Naive thymus-derived CD8-positive, alpha-beta T cell (primary cell): ENCODE measurements at regions not wholly inside any gene's neighbourhood (a gene's known extent, or its start where the extent isn't known, plus 50 kb on each side); places are given as distances from the start of the nearest gene placed in this dataset.

Source experiments
- ATAC-seq, 2 donors: fragments of 150-1000 bp; cut with Tn5 transposase in 1 of 2; sonication (Bioruptor Pico), chemical (Tn5 transposase) in 1 of 2; 1 replicate in 1 of 2; 2 replicates in 1 of 2; pipeline ENCODE4 v1.10.0; 2021; ENCODE audit warnings: mild to moderate bottlenecking in 2 of 2, moderate library complexity in 2 of 2
- POLR2A ChIA-PET: fragments of 350-600 bp; sonication (Branson Sonifier 250); formaldehyde crosslinking; loops from one replicate; lab custom pipeline; 2021; ENCODE audit warnings: antibody characterized with exemption; lab: Charles Lee
- DNase-seq, 10 donors: peaks; one replicate each; pipeline versions ENCODE4 v3.0.0 to v3.0.0-alpha.2; 2020 to 2022
- H3K27ac Mint-ChIP-seq, 10 donors: one replicate each; pipeline ENCODE4 v1.8.0; 2020 to 2022; ENCODE audit warnings: mild to moderate bottlenecking in 10 of 10, mixed read lengths in 10 of 10, moderate library complexity in 4 of 10, inconsistent platforms in 1 of 10
- H3K27me3 Mint-ChIP-seq, 5 donors: one replicate each; pipeline ENCODE4 v1.8.0; 2021 to 2022; ENCODE audit warnings: mixed read lengths in 5 of 5
- H3K36me3 Mint-ChIP-seq, 3 donors: one replicate each; pipeline ENCODE4 v1.8.0; 2020 to 2022; ENCODE audit warnings: mixed read lengths in 3 of 3, mild to moderate bottlenecking in 2 of 3, inconsistent platforms in 1 of 3
- H3K4me1 Mint-ChIP-seq, 4 donors: one replicate each; pipeline ENCODE4 v1.8.0; 2021 to 2022; ENCODE audit warnings: mixed read lengths in 4 of 4
- H3K4me3 Mint-ChIP-seq, 10 donors: one replicate each; pipeline ENCODE4 v1.8.0; 2020 to 2022; ENCODE audit warnings: mild to moderate bottlenecking in 10 of 10, mixed read lengths in 10 of 10, moderate library complexity in 6 of 10, inconsistent platforms in 1 of 10
- H3K9me3 Mint-ChIP-seq, 9 donors: one replicate each; pipeline ENCODE4 v1.8.0; 2020 to 2022; ENCODE audit warnings: mixed read lengths in 9 of 9, mild to moderate bottlenecking in 3 of 9, inconsistent platforms in 1 of 9, moderate library complexity in 1 of 9

- DNase-seq (no peak), ATAC-seq (no peak)
- POLR2A ChIA-PET, result no interaction called here
- Mint-ChIP-seq H3K9me3 (peaks cover 0 to 16% (median 9%) of the 10 kb centered on the region in 9 donors), H3K4me1 (peaks cover 0 to 5% (median 3%) of the 10 kb centered on the region in 4 donors), H3K4me3 (no peak overlapping the region), H3K27ac (no peak overlapping the region), H3K36me3 (peaks cover 0 to 13% (median 0%) of the 10 kb centered on the region in 3 donors), H3K27me3 (no peaks in the 10 kb centered on the region)
These were observed 742.3 kb upstream of the CBLB start for GRCh38 chr3:106611116-106611515.

- Mint-ChIP-seq H3K36me3 (peaks cover 0 to 13% (median 0%) of the 10 kb centered on the region in 3 donors), H3K4me1 (peaks cover 0 to 5% (median 3%) of the 10 kb centered on the region in 4 donors), H3K9me3 (peaks cover 0 to 16% (median 9%) of the 10 kb centered on the region in 9 donors), H3K27ac (no peak overlapping the region), H3K4me3 (no peak overlapping the region), H3K27me3 (no peaks in the 10 kb centered on the region)
- POLR2A ChIA-PET, result no interaction called here
- ATAC-seq, result no peak
- DNase-seq, result no peak
These were observed 743.0 kb upstream of the CBLB start for GRCh38 chr3:106611841-106612240.

GRCh38 chr3:106616556-106616955, 747.7 kb upstream of the CBLB start:
- no peak overlapping the region for H3K4me3 Mint-ChIP-seq
- H3K27me3 Mint-ChIP-seq, result no peaks in the 10 kb centered on the region
- ATAC-seq, result no peak
- H3K36me3 Mint-ChIP-seq, result peaks cover 0 to 13% (median 0%) of the 10 kb centered on the region in 3 donors
- DNase-seq, result no peak
- H3K9me3 Mint-ChIP-seq, result peaks cover 0 to 16% (median 9%) of the 10 kb centered on the region in 9 donors
- no peak overlapping the region for H3K27ac Mint-ChIP-seq
- H3K4me1 Mint-ChIP-seq, result no peaks in the 10 kb centered on the region
- POLR2A ChIA-PET, result no interaction called here

- H3K4me3 Mint-ChIP-seq, result no peak overlapping the region
- peaks cover 0 to 13% (median 0%) of the 10 kb centered on the region in 3 donors for H3K36me3 Mint-ChIP-seq
- peaks cover 0 to 16% (median 9%) of the 10 kb centered on the region in 9 donors for H3K9me3 Mint-ChIP-seq
- POLR2A ChIA-PET, result no interaction called here
- H3K27me3 Mint-ChIP-seq, result no peaks in the 10 kb centered on the region
- no peak overlapping the region for H3K27ac Mint-ChIP-seq
- ATAC-seq, result no peak
- no peak for DNase-seq
- no peaks in the 10 kb centered on the region for H3K4me1 Mint-ChIP-seq
These were observed 748.5 kb upstream of the CBLB start for GRCh38 chr3:106617276-106617675.

- Mint-ChIP-seq H3K4me3 (no peak overlapping the region), H3K27ac (no peak overlapping the region), H3K27me3 (no peaks in the 10 kb centered on the region), H3K36me3 (peaks cover 0 to 14% (median 5%) of the 10 kb centered on the region in 3 donors), H3K9me3 (peaks cover 0 to 21% (median 13%) of the 10 kb centered on the region in 9 donors), H3K4me1 (no peaks in the 10 kb centered on the region)
- DNase-seq, result no peak
- POLR2A ChIA-PET, result no interaction called here
- no peak for ATAC-seq
These were observed 751.8 kb upstream of the CBLB start for GRCh38 chr3:106620646-106621045.

DNA sequence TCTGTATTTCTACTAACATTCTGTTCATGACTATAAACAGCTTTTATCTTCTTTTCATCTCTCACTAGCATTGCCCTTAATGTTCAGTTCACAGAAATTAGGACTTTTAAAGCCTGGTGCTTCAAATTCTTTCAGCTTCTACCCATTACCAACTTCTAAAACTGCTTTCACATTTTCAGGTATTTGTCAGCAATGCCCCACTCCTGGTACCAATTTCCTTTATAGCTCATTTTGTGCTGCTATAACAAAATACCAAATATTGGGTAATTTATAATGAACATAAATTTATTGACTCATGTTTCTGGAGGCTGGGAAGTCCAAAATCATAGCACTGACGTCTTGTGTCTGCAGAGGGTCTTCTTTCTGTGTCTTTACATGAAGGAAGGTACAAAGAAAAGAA, 753.1 kb upstream of the CCDC54 start:
- DNase-seq (no peak), ATAC-seq (no peak)
- peaks cover 0 to 14% (median 5%) of the 10 kb centered on the region in 3 donors for H3K36me3 Mint-ChIP-seq
- peaks cover 0 to 9% (median 0%) of the 10 kb centered on the region in 5 donors for H3K27me3 Mint-ChIP-seq
- H3K9me3 Mint-ChIP-seq, result peaks cover 0 to 21% (median 13%) of the 10 kb centered on the region in 9 donors
- H3K4me1 Mint-ChIP-seq, result no peaks in the 10 kb centered on the region
- H3K27ac Mint-ChIP-seq, result no peak overlapping the region
- H3K4me3 Mint-ChIP-seq, result no peak overlapping the region
- POLR2A ChIA-PET, result no interaction called here

DNA sequence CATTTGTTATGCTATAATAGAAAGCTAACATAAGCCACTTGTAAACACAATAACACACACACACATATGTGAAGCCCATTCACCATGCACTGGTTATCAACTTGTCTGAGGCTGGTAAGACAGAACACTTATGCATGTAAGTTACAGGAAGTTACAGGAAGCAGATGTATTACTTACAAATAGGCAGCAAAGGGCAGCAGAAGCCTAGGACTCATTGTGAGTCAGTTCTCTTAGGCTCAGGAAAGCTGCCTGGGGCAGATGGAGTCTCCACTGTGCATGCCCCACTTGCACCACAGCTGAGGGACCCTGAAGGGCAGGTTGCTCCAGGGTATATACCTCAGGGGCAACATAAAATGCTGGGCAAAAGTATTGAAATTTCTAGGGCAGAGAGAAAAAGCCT, 748.8 kb upstream of the CCDC54 start:
- peaks cover 0 to 13% (median 5%) of the 10 kb centered on the region in 3 donors for H3K36me3 Mint-ChIP-seq
- no peak overlapping the region for H3K27ac Mint-ChIP-seq
- peaks cover 0 to 4% (median 0%) of the 10 kb centered on the region in 4 donors for H3K4me1 Mint-ChIP-seq
- peaks cover 0 to 17% (median 13%) of the 10 kb centered on the region in 9 donors for H3K9me3 Mint-ChIP-seq
- ATAC-seq (no peak), DNase-seq (no peak)
- H3K27me3 Mint-ChIP-seq, result peaks cover 0 to 15% (median 0%) of the 10 kb centered on the region in 5 donors
- no peak overlapping the region for H3K4me3 Mint-ChIP-seq
- POLR2A ChIA-PET, result no interaction called here

GRCh38 chr3:106629215-106629832, 747.9 kb upstream of the CCDC54 start:
- Mint-ChIP-seq H3K4me3 (no peak overlapping the region), H3K9me3 (peaks cover 0 to 8% (median 5%) of the 10 kb centered on the region in 9 donors), H3K36me3 (peaks cover 0 to 4% (median 4%) of the 10 kb centered on the region in 3 donors), H3K4me1 (peaks cover 0 to 4% (median 0%) of the 10 kb centered on the region in 4 donors), H3K27ac (no peak overlapping the region), H3K27me3 (peaks cover 0 to 15% (median 0%) of the 10 kb centered on the region in 5 donors)
- no peak for DNase-seq
- POLR2A ChIA-PET, result no interaction called here
- no peak for ATAC-seq

DNA sequence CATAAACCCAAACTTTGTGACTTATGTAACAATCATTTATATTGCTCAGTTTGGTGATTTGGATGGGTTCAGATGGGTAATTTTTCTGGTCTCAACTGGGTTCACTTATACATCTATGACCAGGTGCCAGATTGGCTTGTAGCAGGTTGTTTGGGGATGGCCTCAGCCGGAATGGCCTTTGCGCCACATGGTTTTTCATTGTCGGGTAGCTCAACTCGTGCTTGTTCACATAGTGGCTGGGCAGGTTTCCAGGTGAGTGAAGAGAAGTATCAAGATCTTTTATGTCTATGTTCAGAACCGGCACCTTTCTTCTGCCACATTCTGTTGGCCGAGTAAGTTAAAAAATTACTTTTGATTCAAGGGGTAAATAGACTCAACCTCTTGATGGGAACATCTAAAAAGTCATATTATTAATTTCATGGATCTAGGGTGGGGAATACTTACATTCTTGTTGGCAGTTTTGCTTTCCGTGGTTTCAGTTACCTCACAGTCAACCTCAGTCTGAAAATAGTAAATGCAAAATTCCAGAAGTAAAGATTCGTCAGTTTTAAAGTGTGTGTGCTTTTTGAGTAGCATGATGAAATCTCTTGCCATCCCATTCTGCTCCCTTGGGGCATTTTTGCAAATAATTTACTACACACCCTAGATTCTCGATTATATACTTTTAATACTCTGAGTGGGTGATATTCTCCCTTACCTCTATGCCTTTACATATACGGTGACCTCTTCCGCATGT, 745.7 kb upstream of the CCDC54 start:
- POLR2A ChIA-PET, result no interaction called here
- no peaks in the 10 kb centered on the region for H3K9me3 Mint-ChIP-seq
- peaks cover 0 to 15% (median 0%) of the 10 kb centered on the region in 5 donors for H3K27me3 Mint-ChIP-seq
- H3K4me3 Mint-ChIP-seq, result no peak overlapping the region
- peaks cover 0 to 4% (median 0%) of the 10 kb centered on the region in 4 donors for H3K4me1 Mint-ChIP-seq
- H3K27ac Mint-ChIP-seq, result no peak overlapping the region
- H3K36me3 Mint-ChIP-seq, result no peaks in the 10 kb centered on the region
- ATAC-seq, result no peak
- no peak for DNase-seq

DNA sequence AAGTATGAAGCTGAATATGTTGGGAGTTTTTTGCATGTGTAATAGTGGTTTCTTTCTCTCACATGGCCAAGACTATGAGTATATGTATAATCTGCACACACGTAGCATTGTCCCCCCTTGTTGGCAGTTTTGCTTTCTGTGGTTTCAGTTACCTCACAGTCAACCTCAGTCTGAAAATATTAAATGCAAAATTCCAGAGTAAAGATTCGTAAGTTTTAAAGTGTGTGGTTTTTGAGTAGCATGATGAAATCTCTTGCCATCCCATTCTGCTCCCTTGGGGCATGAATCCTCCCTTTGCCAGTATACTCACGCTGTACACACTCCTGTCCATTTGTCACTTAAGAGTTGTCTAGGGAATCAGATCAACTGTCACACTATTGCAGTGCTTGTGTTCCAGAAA, 742.0 kb upstream of the CCDC54 start:
- Mint-ChIP-seq H3K27ac (no peak overlapping the region), H3K27me3 (peaks cover 0 to 8% (median 6%) of the 10 kb centered on the region in 5 donors), H3K4me3 (no peak overlapping the region), H3K9me3 (no peaks in the 10 kb centered on the region), H3K36me3 (no peaks in the 10 kb centered on the region), H3K4me1 (peaks cover 0 to 2% (median 0%) of the 10 kb centered on the region in 4 donors)
- DNase-seq (no peak), ATAC-seq (no peak)
- POLR2A ChIA-PET, result no interaction called here

GRCh38 chr3:106635826-106636225, 741.4 kb upstream of the CCDC54 start:
- H3K4me3 Mint-ChIP-seq, result no peak overlapping the region
- peaks cover 0 to 4% (median 0%) of the 10 kb centered on the region in 4 donors for H3K4me1 Mint-ChIP-seq
- H3K36me3 Mint-ChIP-seq, result no peaks in the 10 kb centered on the region
- peaks cover 0 to 8% (median 6%) of the 10 kb centered on the region in 5 donors for H3K27me3 Mint-ChIP-seq
- DNase-seq (no peak), ATAC-seq (no peak)
- no peaks in the 10 kb centered on the region for H3K9me3 Mint-ChIP-seq
- H3K27ac Mint-ChIP-seq, result no peak overlapping the region
- POLR2A ChIA-PET, result no interaction called here

- H3K36me3 Mint-ChIP-seq, result no peaks in the 10 kb centered on the region
- POLR2A ChIA-PET, result no interaction called here
- peaks cover 0 to 8% (median 7%) of the 10 kb centered on the region in 5 donors for H3K27me3 Mint-ChIP-seq
These were observed 736.9 kb upstream of the CCDC54 start for GRCh38 chr3:106640353-106640752.

DNA sequence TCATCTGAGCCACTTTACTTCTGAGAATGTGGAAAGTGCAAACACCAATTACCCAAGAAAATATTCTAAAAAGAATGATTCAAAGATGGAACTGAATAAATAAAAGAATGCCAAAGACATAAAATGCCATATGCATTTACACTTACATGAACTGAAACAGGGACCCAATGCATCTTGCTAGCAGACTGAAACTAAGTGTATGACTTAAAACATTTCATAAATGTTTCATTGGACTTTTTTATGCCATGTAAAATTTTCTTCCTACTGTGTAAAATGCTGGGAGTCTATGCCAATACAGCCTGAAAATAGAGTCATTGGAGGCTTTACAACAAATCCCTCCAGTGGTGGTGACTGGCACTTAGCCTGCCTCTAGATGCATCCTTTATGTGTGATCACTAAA, 735.1 kb upstream of the CCDC54 start:
- no peak for ATAC-seq
- H3K4me3 Mint-ChIP-seq, result no peak overlapping the region
- POLR2A ChIA-PET, result no interaction called here

More at GRCh38 chr3:106640353-106640752, 736.9 kb upstream of the CCDC54 start:
- ATAC-seq (no peak), DNase-seq (no peak)
- no peaks in the 10 kb centered on the region for H3K9me3 Mint-ChIP-seq
- no peak overlapping the region for H3K27ac Mint-ChIP-seq
- no peak overlapping the region for H3K4me3 Mint-ChIP-seq
- peaks cover 0 to 4% (median 0%) of the 10 kb centered on the region in 4 donors for H3K4me1 Mint-ChIP-seq

More for the DNA sequence above, 735.1 kb upstream of the CCDC54 start:
- peaks cover 0 to 10% (median 7%) of the 10 kb centered on the region in 5 donors for H3K27me3 Mint-ChIP-seq
- H3K9me3 Mint-ChIP-seq, result no peaks in the 10 kb centered on the region
- H3K36me3 Mint-ChIP-seq, result no peaks in the 10 kb centered on the region
- H3K27ac Mint-ChIP-seq, result no peak overlapping the region
- DNase-seq, result no peak
- peaks cover 0 to 4% (median 0%) of the 10 kb centered on the region in 4 donors for H3K4me1 Mint-ChIP-seq
